Dermis blood vessel endothelial cell (primary cell): ENCODE measurements at regions not wholly inside any gene's neighbourhood (a gene's known extent, or its start where the extent isn't known, plus 50 kb on each side); places are given as distances from the start of the nearest gene placed in this dataset.

Experiments used
- DNase-seq: peaks from one replicate; pipeline ENCODE4 v3.0.0; 2010

- DNase-seq = no peak
Observed at GRCh38 chr4:28548136-28548535, 1687.5 kb downstream of the STIM2 start.

- no peak for DNase-seq
Observed at GRCh38 chr4:28548594-28548993, 1688.0 kb downstream of the STIM2 start.

GRCh38 chr4:28555866-28556265 is 1695.2 kb downstream of the STIM2 start:
- DNase-seq = no peak

GRCh38 chr4:28557755-28558154 is 1697.1 kb downstream of the STIM2 start:
- DNase-seq = no peak

- no peak for DNase-seq
Observed at GRCh38 chr4:28558895-28559294, 1698.3 kb downstream of the STIM2 start.

GRCh38 chr4:28562913-28563312 is 1702.3 kb downstream of the STIM2 start:
- DNase-seq = no peak

GRCh38 chr4:28565396-28565795 is 1704.8 kb downstream of the STIM2 start:
- DNase-seq = no peak

- no peak for DNase-seq
Observed at GRCh38 chr4:28600958-28601357, 1740.3 kb downstream of the STIM2 start.

GRCh38 chr4:28621591-28621990 is 1761.0 kb downstream of the STIM2 start:
- no peak for DNase-seq

- no peak for DNase-seq
Observed at GRCh38 chr4:28636971-28637370, 1776.3 kb downstream of the STIM2 start.

GRCh38 chr4:28639747-28640146 is 1779.1 kb downstream of the STIM2 start:
- no peak for DNase-seq

GRCh38 chr4:28654618-28655017 is 1794.0 kb downstream of the STIM2 start:
- DNase-seq = no peak

GRCh38 chr4:28665306-28665705 is 1804.7 kb downstream of the STIM2 start:
- no peak for DNase-seq

GRCh38 chr4:28675582-28675981 is 1814.9 kb downstream of the STIM2 start:
- no peak for DNase-seq

GRCh38 chr4:28677808-28678207 is 1817.2 kb downstream of the STIM2 start:
- no peak for DNase-seq

- no peak for DNase-seq
Observed at GRCh38 chr4:28682847-28683246, 1822.2 kb downstream of the STIM2 start.

GRCh38 chr4:28686618-28687017 is 1826.0 kb downstream of the STIM2 start:
- no peak for DNase-seq

- DNase-seq = no peak
Observed at GRCh38 chr4:28690890-28691289, 1830.2 kb downstream of the STIM2 start.

GRCh38 chr4:28702571-28702970 is 1841.9 kb downstream of the STIM2 start:
- no peak for DNase-seq

GRCh38 chr4:28709891-28710290 is 1849.2 kb downstream of the STIM2 start:
- no peak for DNase-seq

GRCh38 chr4:28723371-28723770 is 1862.7 kb downstream of the STIM2 start:
- DNase-seq = no peak

GRCh38 chr4:28724239-28724638 is 1863.6 kb downstream of the STIM2 start:
- DNase-seq = no peak

GRCh38 chr4:28730304-28730703 is 1869.7 kb downstream of the STIM2 start:
- DNase-seq = no peak

GRCh38 chr4:28744066-28744465 is 1883.4 kb downstream of the STIM2 start:
- no peak for DNase-seq

- DNase-seq = no peak
Observed at GRCh38 chr4:28754376-28754775, 1893.7 kb downstream of the STIM2 start.

- no peak for DNase-seq
Observed at GRCh38 chr4:28755081-28755480, 1894.4 kb downstream of the STIM2 start.
